Smooth muscle cell (in vitro differentiated cells): ENCODE measurements at regions not wholly inside any gene's neighbourhood (a gene's known extent, or its start where the extent isn't known, plus 50 kb on each side); places are given as distances from the start of the nearest gene placed in this dataset.

Experiments used
- DNase-seq: peaks from one replicate; lab custom pipeline; 2025; ENCODE audit not compliant: unreplicated experiment; lab: John Stamatoyannopoulos, UW
- H2AFZ ChIP-seq: fragments of 200-600 bp; sonication (generic); 2 replicates; pipeline ENCODE4 v1.6.0; 2016; ENCODE audit warnings: antibody characterized with exemption, low read depth, mild to moderate bottlenecking
- H3F3A ChIP-seq: fragments of 200-600 bp; sonication (generic); 2 replicates; pipeline ENCODE4 v1.6.0; 2017; ENCODE audit warnings: antibody characterized with exemption, low read depth
- H3K27ac ChIP-seq: fragments of 200-600 bp; sonication (generic); 2 replicates; pipeline ENCODE4 v1.5.1; 2016; ENCODE audit warnings: low read depth, mild to moderate bottlenecking
- H3K27me3 ChIP-seq: fragments of 200-600 bp; sonication (generic); 2 replicates; pipeline ENCODE4 v1.6.1; 2016; ENCODE audit warnings: low read depth, mild to moderate bottlenecking
- H3K36me3 ChIP-seq: fragments of 200-600 bp; sonication (generic); 2 replicates; pipeline ENCODE4 v1.5.1; 2016; ENCODE audit warnings: low read depth
- H3K4me1 ChIP-seq: fragments of 200-600 bp; sonication (generic); 2 replicates; pipeline ENCODE4 v1.5.1; 2016; ENCODE audit warnings: low read depth
- H3K4me2 ChIP-seq: fragments of 200-600 bp; sonication (generic); 2 replicates; pipeline ENCODE4 v1.6.0; 2016; ENCODE audit warnings: mild to moderate bottlenecking
- H3K4me3 ChIP-seq: fragments of 200-600 bp; sonication (generic); 2 replicates; pipeline ENCODE4 v1.5.1; 2016; ENCODE audit warnings: mild to moderate bottlenecking
- H3K79me2 ChIP-seq: fragments of 200-600 bp; sonication (generic); 2 replicates; pipeline ENCODE4 v1.6.0; 2016; ENCODE audit warnings: low read depth, mild to moderate bottlenecking
- H3K9ac ChIP-seq: fragments of 200-600 bp; sonication (generic); 2 replicates; pipeline ENCODE4 v1.6.0; 2016; ENCODE audit warnings: low read depth
- H3K9me3 ChIP-seq: fragments of 200-600 bp; sonication (generic); replicated peaks from 2 replicates; pipeline ENCODE4 v1.5.1; 2016; ENCODE audit warnings: low read depth
- H4K20me1 ChIP-seq: fragments of 200-600 bp; sonication (generic); 2 replicates; pipeline ENCODE4 v1.6.0; 2016; ENCODE audit warnings: low read depth
- CTCF ChIP-seq: fragments of 200-600 bp; sonication (generic); IDR thresholded peaks from 2 replicates; pipeline ENCODE4 v1.5.1; 2017; ENCODE audit warnings: borderline replicate concordance, mild to moderate bottlenecking, antibody characterized with exemption; ENCODE audit not compliant: insufficient read depth, poor library complexity, severe bottlenecking
- WGBS: methylation state at CpG from one replicate; pipeline ENCODE4 v1.1.7; 2016; ENCODE audit warnings: low lambda C conversion rate; 5-methylcytosine and 5-hydroxymethylcytosine counted together

- Histone ChIP-seq H3K4me3 (no peak overlapping the region), H3K9me3 (no peaks in the 10 kb centered on the region), H2AFZ (no peak overlapping the region), H3K36me3 (no peaks in the 10 kb centered on the region), H3F3A (no peaks in the 10 kb centered on the region), H4K20me1 (no peaks in the 10 kb centered on the region), H3K27me3 (no peaks in the 10 kb centered on the region), H3K4me1 (no peaks in the 10 kb centered on the region), H3K79me2 (no peaks in the 10 kb centered on the region), H3K4me2 (no peak overlapping the region), H3K9ac (no peak overlapping the region), H3K27ac (no peak overlapping the region)
- no peak for DNase-seq
- WGBS = 72% methylated on average over 3 of the region's 3 CpGs
- TF ChIP-seq CTCF = no peak
Measured at GRCh38 chr3:139839659-139840058, 95.3 kb upstream of the CLSTN2 start.

- WGBS = 88% methylated on average over 1 of the region's 1 CpG
- Histone ChIP-seq H3K4me2 (no peak overlapping the region), H3K27me3 (no peaks in the 10 kb centered on the region), H3K4me1 (no peaks in the 10 kb centered on the region), H3K36me3 (no peaks in the 10 kb centered on the region), H3K79me2 (no peaks in the 10 kb centered on the region), H2AFZ (no peak overlapping the region), H3K9ac (no peak overlapping the region), H3F3A (no peaks in the 10 kb centered on the region), H3K27ac (no peak overlapping the region), H4K20me1 (no peaks in the 10 kb centered on the region), H3K9me3 (no peaks in the 10 kb centered on the region), H3K4me3 (no peak overlapping the region)
- TF ChIP-seq CTCF = no peak
- no peak for DNase-seq
Measured at GRCh38 chr3:139839014-139839413, 96.0 kb upstream of the CLSTN2 start.

GRCh38 chr3:139838269-139838957 lies 96.6 kb upstream of the CLSTN2 start:
- no peak for TF ChIP-seq CTCF
- H4K20me1 ChIP-seq = no peaks in the 10 kb centered on the region

GRCh38 chr3:139836698-139837464 lies 98.1 kb upstream of the CLSTN2 start:
- H3F3A ChIP-seq = no peaks in the 10 kb centered on the region

More at GRCh38 chr3:139838269-139838957, 96.6 kb upstream of the CLSTN2 start:
- H3K36me3 ChIP-seq = no peaks in the 10 kb centered on the region
- WGBS = 70% methylated on average over 3 of the region's 3 CpGs
- no peaks in the 10 kb centered on the region for H3K9me3 ChIP-seq
- H3K27ac ChIP-seq = no peak overlapping the region
- no peak for DNase-seq
- H3K27me3 ChIP-seq = no peaks in the 10 kb centered on the region
- H3K4me1 ChIP-seq = no peaks in the 10 kb centered on the region
- H3F3A ChIP-seq = no peaks in the 10 kb centered on the region
- H3K4me3 ChIP-seq = no peak overlapping the region
- no peak overlapping the region for H3K9ac ChIP-seq
- H3K4me2 ChIP-seq = no peak overlapping the region
- H2AFZ ChIP-seq = no peak overlapping the region
- H3K79me2 ChIP-seq = no peaks in the 10 kb centered on the region

More at GRCh38 chr3:139836698-139837464, 98.1 kb upstream of the CLSTN2 start:
- H3K4me1 ChIP-seq = no peaks in the 10 kb centered on the region
- H2AFZ ChIP-seq = no peak overlapping the region
- no peaks in the 10 kb centered on the region for H3K36me3 ChIP-seq
- no peaks in the 10 kb centered on the region for H3K27me3 ChIP-seq
- no peaks in the 10 kb centered on the region for H3K79me2 ChIP-seq
- no peak for DNase-seq
- no peak for TF ChIP-seq CTCF
- no peak overlapping the region for H3K4me3 ChIP-seq
- no peak overlapping the region for H3K9ac ChIP-seq
- WGBS = 87% methylated on average over 4 of the region's 4 CpGs
- H3K27ac ChIP-seq = no peak overlapping the region
- no peaks in the 10 kb centered on the region for H3K9me3 ChIP-seq
- no peak overlapping the region for H3K4me2 ChIP-seq
- no peaks in the 10 kb centered on the region for H4K20me1 ChIP-seq
